Naive B cell (primary cell): ENCODE measurements at regions not wholly inside any gene's neighbourhood (a gene's known extent, or its start where the extent isn't known, plus 50 kb on each side); places are given as distances from the start of the nearest gene placed in this dataset.

Source experiments
- ATAC-seq, 2 donors: fragments of 150-1000 bp; cut with Tn5 transposase; 2 replicates each; pipeline ENCODE4 v1.10.0; 2021; ENCODE audit warnings: low read depth in 2 of 2, mild to moderate bottlenecking in 2 of 2, moderate library complexity in 2 of 2
- DNase-seq: peaks from one replicate; pipeline ENCODE4 v3.0.0; 2022
- H3K27ac Mint-ChIP-seq, 6 donors: one replicate each; pipeline ENCODE4 v1.8.0; 2020 to 2022; ENCODE audit warnings: mild to moderate bottlenecking in 6 of 6, mixed read lengths in 6 of 6, moderate library complexity in 5 of 6, inconsistent platforms in 2 of 6
- H3K27me3 Mint-ChIP-seq, 3 donors: one replicate each; pipeline ENCODE4 v1.8.0; 2021 to 2022; ENCODE audit warnings: mixed read lengths in 3 of 3, mild to moderate bottlenecking in 1 of 3
- H3K36me3 Mint-ChIP-seq, 2 donors: one replicate each; pipeline ENCODE4 v1.8.0; 2020 to 2022; ENCODE audit warnings: mixed read lengths in 2 of 2, inconsistent platforms in 1 of 2, mild to moderate bottlenecking in 1 of 2
- H3K4me1 Mint-ChIP-seq, 3 donors: one replicate each; pipeline ENCODE4 v1.8.0; 2020 to 2022; ENCODE audit warnings: mixed read lengths in 3 of 3, inconsistent platforms in 1 of 3, mild to moderate bottlenecking in 1 of 3, moderate library complexity in 1 of 3
- H3K4me3 Mint-ChIP-seq, 8 donors: one replicate each; pipeline ENCODE4 v1.8.0; 2020 to 2022; ENCODE audit warnings: mild to moderate bottlenecking in 8 of 8, mixed read lengths in 8 of 8, moderate library complexity in 8 of 8, inconsistent platforms in 2 of 8
- H3K9me3 Mint-ChIP-seq, 7 donors: one replicate each; pipeline ENCODE4 v1.8.0; 2020 to 2022; ENCODE audit warnings: mixed read lengths in 7 of 7, mild to moderate bottlenecking in 5 of 7, inconsistent platforms in 2 of 7, moderate library complexity in 1 of 7

- peaks cover 0 to 24% (median 6%) of the 10 kb centered on the region in 3 donors for H3K27me3 Mint-ChIP-seq
- no peak overlapping the region for H3K27ac Mint-ChIP-seq
- peaks cover 0 to 1% (median 0%) of the 10 kb centered on the region in 3 donors for H3K4me1 Mint-ChIP-seq
These were observed 93.7 kb upstream of the MAOA start for GRCh38 chrX:43562372-43562771.

DNA sequence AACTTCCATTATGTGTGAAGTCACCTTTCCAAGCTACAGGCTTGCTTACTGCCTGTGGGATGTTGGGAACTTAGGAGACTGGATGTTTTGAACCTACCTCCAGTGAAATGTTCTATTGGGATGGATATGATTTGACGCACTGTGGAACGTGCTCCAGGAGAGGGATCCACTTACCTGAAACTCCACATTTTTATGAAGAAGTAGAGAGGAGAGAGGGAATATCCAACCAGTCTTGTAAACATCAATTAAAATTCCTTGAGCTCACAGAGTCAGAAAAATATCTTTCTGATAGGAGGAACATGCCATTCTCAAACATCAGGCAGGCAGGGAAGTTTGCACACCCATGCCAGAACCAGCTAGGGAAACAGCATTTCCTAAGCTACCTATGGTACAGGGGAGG lies 91.1 kb upstream of the MAOA start:
- H3K9me3 Mint-ChIP-seq, result peaks cover 0 to 1% (median 0%) of the 10 kb centered on the region in 7 donors
- H3K4me1 Mint-ChIP-seq, result no peaks in the 10 kb centered on the region
- H3K36me3 Mint-ChIP-seq, result no peaks in the 10 kb centered on the region
- no peak for ATAC-seq
- peaks cover 5 to 39% (median 17%) of the 10 kb centered on the region in 3 donors for H3K27me3 Mint-ChIP-seq
- H3K4me3 Mint-ChIP-seq, result no peak overlapping the region
- DNase-seq, result no peak
- peak overlapping the region in 1 of 6 donors; percentile 68 for H3K27ac Mint-ChIP-seq

More at GRCh38 chrX:43562372-43562771, 93.7 kb upstream of the MAOA start:
- H3K9me3 Mint-ChIP-seq, result no peaks in the 10 kb centered on the region
- no peak for ATAC-seq
- no peak for DNase-seq
- no peaks in the 10 kb centered on the region for H3K36me3 Mint-ChIP-seq
- no peak overlapping the region for H3K4me3 Mint-ChIP-seq

GRCh38 chrX:43566170-43566569 lies 89.9 kb upstream of the MAOA start:
- Mint-ChIP-seq H3K36me3 (no peaks in the 10 kb centered on the region), H3K27ac (peak overlapping the region in 1 of 6 donors; percentile 56), H3K9me3 (peaks cover 0 to 1% (median 0%) of the 10 kb centered on the region in 7 donors), H3K4me3 (no peak overlapping the region), H3K27me3 (peaks cover 5 to 34% (median 17%) of the 10 kb centered on the region in 3 donors), H3K4me1 (no peaks in the 10 kb centered on the region)
- DNase-seq (no peak), ATAC-seq (no peak)

DNA sequence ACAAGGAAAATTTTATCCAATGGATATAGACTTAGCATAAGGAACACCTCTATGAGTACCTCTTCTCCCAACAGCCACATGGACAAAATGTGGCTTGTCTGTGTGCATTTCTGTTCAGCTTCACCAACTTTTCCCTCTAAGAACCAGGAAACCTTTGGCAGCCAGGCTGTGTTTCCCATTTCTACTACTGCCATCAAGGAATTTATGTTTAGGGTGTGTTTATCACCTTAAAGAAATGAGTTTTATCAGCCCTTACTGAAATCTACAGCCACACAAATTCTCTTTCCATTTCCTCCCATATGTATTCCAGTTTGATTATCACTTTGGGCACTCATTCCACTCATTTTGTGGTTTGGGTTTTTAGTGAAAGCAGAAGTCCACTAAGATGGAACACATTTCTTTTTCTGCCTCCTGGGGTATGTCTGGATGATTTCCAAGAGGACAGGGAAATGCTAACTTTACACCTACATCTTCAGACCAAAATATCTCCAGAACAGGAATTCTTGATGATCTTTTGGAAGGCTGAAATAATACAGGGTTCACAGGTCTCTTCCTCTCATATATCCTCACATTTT lies 82.6 kb upstream of the MAOA start:
- ATAC-seq (no peak), DNase-seq (no peak)
- H3K27ac Mint-ChIP-seq, result no peak overlapping the region
- H3K9me3 Mint-ChIP-seq, result peaks cover 0 to 2% (median 0%) of the 10 kb centered on the region in 7 donors
- H3K4me3 Mint-ChIP-seq, result no peak overlapping the region
- H3K36me3 Mint-ChIP-seq, result no peaks in the 10 kb centered on the region
- no peaks in the 10 kb centered on the region for H3K4me1 Mint-ChIP-seq
- peaks cover 12 to 25% (median 21%) of the 10 kb centered on the region in 3 donors for H3K27me3 Mint-ChIP-seq

DNA sequence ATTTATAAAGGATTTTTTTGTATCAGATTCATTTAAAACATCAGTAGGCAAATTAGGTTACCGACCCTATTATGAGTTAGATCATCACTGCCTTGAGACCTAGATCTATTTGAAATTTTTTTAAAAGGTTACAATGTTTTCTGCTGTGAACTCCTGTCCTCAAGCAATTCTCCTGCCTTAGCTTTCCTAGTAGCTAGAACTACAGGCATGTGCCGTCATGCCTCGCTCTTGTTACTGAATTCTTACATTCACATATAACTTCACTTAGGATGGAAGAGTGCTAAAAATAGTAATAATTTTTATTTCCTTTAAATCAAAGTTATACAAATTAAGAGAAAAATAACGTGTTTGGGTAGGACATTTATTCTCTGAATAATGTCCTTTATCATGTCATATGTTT lies 75.5 kb upstream of the MAOA start:
- H3K27ac Mint-ChIP-seq, result no peak overlapping the region
- no peaks in the 10 kb centered on the region for H3K36me3 Mint-ChIP-seq
- H3K9me3 Mint-ChIP-seq, result peaks cover 0 to 2% (median 0%) of the 10 kb centered on the region in 7 donors
- H3K4me1 Mint-ChIP-seq, result no peaks in the 10 kb centered on the region
- H3K4me3 Mint-ChIP-seq, result no peak overlapping the region
- ATAC-seq (no peak), DNase-seq (no peak)
- H3K27me3 Mint-ChIP-seq, result peaks cover 4 to 29% (median 14%) of the 10 kb centered on the region in 3 donors

DNA sequence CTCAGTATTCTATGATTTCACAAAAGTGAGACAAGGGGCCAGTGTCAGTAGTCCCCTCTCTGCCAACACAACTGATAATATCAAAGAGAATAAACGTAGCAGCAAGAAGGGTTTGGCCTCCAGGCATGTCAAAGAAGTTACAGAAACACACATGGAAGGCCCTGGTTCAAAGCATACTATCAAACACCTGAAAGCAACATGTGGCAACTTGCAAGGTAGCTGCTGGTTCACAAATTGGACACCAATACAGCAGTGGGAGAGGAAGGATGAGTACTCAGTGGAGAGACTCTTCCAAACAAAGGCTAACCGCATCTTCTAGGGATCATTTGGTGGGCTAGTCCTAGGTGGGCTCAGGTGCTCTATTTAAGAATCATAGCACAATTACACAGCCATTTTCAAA lies 74.9 kb upstream of the MAOA start:
- Mint-ChIP-seq H3K4me1 (no peaks in the 10 kb centered on the region), H3K9me3 (peaks cover 0 to 2% (median 0%) of the 10 kb centered on the region in 7 donors), H3K27me3 (peaks cover 4 to 33% (median 14%) of the 10 kb centered on the region in 3 donors), H3K4me3 (no peak overlapping the region), H3K27ac (no peak overlapping the region), H3K36me3 (no peaks in the 10 kb centered on the region)
- DNase-seq (no peak), ATAC-seq (no peak)

- DNase-seq (no peak), ATAC-seq (no peak)
- no peaks in the 10 kb centered on the region for H3K9me3 Mint-ChIP-seq
- H3K27ac Mint-ChIP-seq, result no peak overlapping the region
- H3K27me3 Mint-ChIP-seq, result peaks cover 7 to 33% (median 12%) of the 10 kb centered on the region in 3 donors
- no peaks in the 10 kb centered on the region for H3K36me3 Mint-ChIP-seq
- no peak overlapping the region for H3K4me3 Mint-ChIP-seq
- no peaks in the 10 kb centered on the region for H3K4me1 Mint-ChIP-seq
These were observed 74.1 kb upstream of the MAOA start for GRCh38 chrX:43581888-43582539.

GRCh38 chrX:43582540-43582913 lies 73.6 kb upstream of the MAOA start:
- Mint-ChIP-seq H3K4me1 (no peaks in the 10 kb centered on the region), H3K4me3 (no peak overlapping the region), H3K36me3 (no peaks in the 10 kb centered on the region), H3K9me3 (no peaks in the 10 kb centered on the region), H3K27me3 (peaks cover 7 to 28% (median 7%) of the 10 kb centered on the region in 3 donors), H3K27ac (no peak overlapping the region)
- ATAC-seq (no peak), DNase-seq (no peak)

GRCh38 chrX:43585922-43586321 lies 70.2 kb upstream of the MAOA start:
- Mint-ChIP-seq H3K4me3 (no peak overlapping the region), H3K27ac (no peak overlapping the region), H3K27me3 (peaks cover 4 to 12% (median 5%) of the 10 kb centered on the region in 3 donors), H3K9me3 (peaks cover 0 to 5% (median 0%) of the 10 kb centered on the region in 7 donors), H3K36me3 (no peaks in the 10 kb centered on the region), H3K4me1 (no peaks in the 10 kb centered on the region)
- ATAC-seq (no peak), DNase-seq (no peak)

DNA sequence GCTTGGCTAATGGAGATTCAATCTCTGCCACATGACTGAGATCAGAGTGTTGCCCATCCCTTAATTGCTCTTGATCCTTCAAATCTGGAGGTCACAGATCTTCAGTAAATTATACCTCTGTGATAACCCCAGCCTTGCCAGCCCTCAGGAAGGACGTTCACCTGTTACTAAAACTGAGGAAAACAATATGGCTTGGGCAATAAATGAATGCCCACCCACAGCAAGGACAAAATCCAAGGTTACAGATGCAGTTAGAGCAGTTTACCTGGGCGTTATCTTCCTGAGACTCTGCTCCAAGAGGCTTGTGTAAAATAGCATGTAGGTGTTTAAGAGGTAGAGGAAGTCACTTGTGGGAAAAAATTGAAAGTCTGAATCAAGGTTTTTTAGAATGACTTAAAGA lies 69.3 kb upstream of the MAOA start:
- no peak overlapping the region for H3K27ac Mint-ChIP-seq
- H3K4me1 Mint-ChIP-seq, result no peaks in the 10 kb centered on the region
- peaks cover 0 to 5% (median 0%) of the 10 kb centered on the region in 7 donors for H3K9me3 Mint-ChIP-seq
- DNase-seq, result no peak
- no peak overlapping the region for H3K4me3 Mint-ChIP-seq
- H3K36me3 Mint-ChIP-seq, result no peaks in the 10 kb centered on the region
- no peak for ATAC-seq
- H3K27me3 Mint-ChIP-seq, result peaks cover 4 to 12% (median 5%) of the 10 kb centered on the region in 3 donors

- Mint-ChIP-seq H3K36me3 (no peaks in the 10 kb centered on the region), H3K4me3 (no peak overlapping the region), H3K4me1 (no peaks in the 10 kb centered on the region), H3K27me3 (peaks cover 9 to 25% (median 12%) of the 10 kb centered on the region in 3 donors), H3K9me3 (peaks cover 0 to 5% (median 1%) of the 10 kb centered on the region in 7 donors), H3K27ac (no peak overlapping the region)
- ATAC-seq (no peak), DNase-seq (no peak)
These were observed 66.4 kb upstream of the MAOA start for GRCh38 chrX:43589735-43590134.

GRCh38 chrX:43590150-43590549 lies 65.9 kb upstream of the MAOA start:
- no peaks in the 10 kb centered on the region for H3K36me3 Mint-ChIP-seq
- ATAC-seq (no peak), DNase-seq (no peak)
- no peak overlapping the region for H3K4me3 Mint-ChIP-seq
- peaks cover 0 to 5% (median 1%) of the 10 kb centered on the region in 7 donors for H3K9me3 Mint-ChIP-seq
- H3K27ac Mint-ChIP-seq, result no peak overlapping the region
- peaks cover 9 to 22% (median 12%) of the 10 kb centered on the region in 3 donors for H3K27me3 Mint-ChIP-seq
- no peaks in the 10 kb centered on the region for H3K4me1 Mint-ChIP-seq

DNA sequence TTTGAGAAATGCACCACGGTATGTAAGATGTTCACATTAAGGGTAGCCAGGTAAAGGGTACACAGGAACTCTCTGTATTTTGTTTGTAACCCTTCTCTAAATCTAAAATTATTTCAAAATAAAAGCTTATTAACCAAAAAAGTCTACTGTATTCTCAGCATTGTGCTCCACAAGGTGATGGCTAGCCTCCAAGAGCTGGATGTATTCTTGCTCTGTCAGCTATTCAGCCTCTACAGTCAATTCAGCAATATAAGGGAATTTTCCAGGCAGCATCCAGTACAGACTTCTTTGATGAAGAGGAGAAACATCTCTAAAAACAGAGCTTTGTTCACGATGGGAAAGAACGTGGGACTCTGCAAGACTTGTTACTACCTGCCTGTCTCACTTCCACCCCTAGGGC lies 63.5 kb upstream of the MAOA start:
- H3K27ac Mint-ChIP-seq, result no peak overlapping the region
- ATAC-seq (no peak), DNase-seq (no peak)
- no peaks in the 10 kb centered on the region for H3K4me1 Mint-ChIP-seq
- no peaks in the 10 kb centered on the region for H3K36me3 Mint-ChIP-seq
- H3K4me3 Mint-ChIP-seq, result no peak overlapping the region
- peaks cover 0 to 9% (median 1%) of the 10 kb centered on the region in 7 donors for H3K9me3 Mint-ChIP-seq
- peaks cover 5 to 13% (median 12%) of the 10 kb centered on the region in 3 donors for H3K27me3 Mint-ChIP-seq

GRCh38 chrX:43595931-43596330 lies 60.2 kb upstream of the MAOA start:
- no peaks in the 10 kb centered on the region for H3K4me1 Mint-ChIP-seq

More at GRCh38 chrX:43595931-43596330, 60.2 kb upstream of the MAOA start:
- Mint-ChIP-seq H3K27me3 (peaks cover 5 to 22% (median 7%) of the 10 kb centered on the region in 3 donors), H3K27ac (no peak overlapping the region), H3K4me3 (no peak overlapping the region), H3K9me3 (peaks cover 0 to 4% (median 0%) of the 10 kb centered on the region in 7 donors), H3K36me3 (no peaks in the 10 kb centered on the region)
- ATAC-seq (no peak), DNase-seq (no peak)
